OCI-LY7 (cell line): ENCODE measurements at regions not wholly inside any gene's neighbourhood (a gene's known extent, or its start where the extent isn't known, plus 50 kb on each side); places are given as distances from the start of the nearest gene placed in this dataset.

Source experiments
- BruUV-seq: library from RNA; stranded (reverse); fragments of 400-500 nt; replicated peaks from 2 replicates; lab custom pipeline; 2021; lab: Mats Ljungman, UMichigan
- CTCF ChIA-PET: fragments of 300-600 bp; sonication (Branson Sonifier 250); formaldehyde crosslinking; loops from one replicate; lab custom pipeline; 2022; ENCODE audit warnings: antibody characterized with exemption; ENCODE audit not compliant: unreplicated experiment; lab: Charles Lee
- POLR2A ChIA-PET: fragments of 300-600 bp; sonication (Branson Sonifier 250); formaldehyde crosslinking; loops from one replicate; lab custom pipeline; 2022; ENCODE audit warnings: antibody characterized with exemption; lab: Charles Lee
- DNase-seq: peaks from one replicate; pipeline ENCODE4 v3.0.0-alpha.2; 2015; ENCODE audit warnings: low spot score
- H2AFZ ChIP-seq: fragments of 200-600 bp; sonication (generic), shearing (Covaris generic); 2 replicates; pipeline ENCODE4 v1.6.1; 2014; ENCODE audit warnings: mild to moderate bottlenecking, antibody characterized with exemption, low read length, moderate library complexity
- H3K27ac ChIP-seq: fragments of 200-600 bp; sonication (generic); 2 replicates; pipeline ENCODE4 v1.5.1; 2014; ENCODE audit warnings: mixed run types, low read depth, mild to moderate bottlenecking, moderate library complexity, low read length, inconsistent platforms; ENCODE audit not compliant: poor library complexity, severe bottlenecking
- H3K36me3 ChIP-seq: fragments of 200-600 bp; sonication (generic); 2 replicates; pipeline ENCODE4 v1.6.1; 2014; ENCODE audit warnings: mild to moderate bottlenecking, antibody characterized with exemption, low read length, moderate library complexity, mixed read lengths; ENCODE audit not compliant: insufficient read depth
- H3K4me1 ChIP-seq: fragments of 200-600 bp; sonication (generic); 2 replicates; pipeline ENCODE4 v1.5.1; 2014; ENCODE audit warnings: mild to moderate bottlenecking, low read length; ENCODE audit not compliant: insufficient read depth, poor library complexity, severe bottlenecking
- H3K4me2 ChIP-seq: fragments of 200-600 bp; sonication (generic); 2 replicates; pipeline ENCODE4 v1.6.1; 2014; ENCODE audit warnings: mild to moderate bottlenecking, low read length
- H3K4me3 ChIP-seq: fragments of 200-600 bp; sonication (generic); 2 replicates; pipeline ENCODE4 v1.5.1; 2014; ENCODE audit warnings: mild to moderate bottlenecking, low read depth, low read length; ENCODE audit not compliant: poor library complexity, severe bottlenecking
- H3K79me2 ChIP-seq: fragments of 200-600 bp; sonication (generic); 2 replicates; pipeline ENCODE4 v1.6.1; 2016; ENCODE audit warnings: low read depth, mild to moderate bottlenecking, low read length, moderate library complexity, mixed read lengths; ENCODE audit not compliant: insufficient read depth
- H3K9me2 ChIP-seq: fragments of 200-600 bp; sonication (generic); 2 replicates; pipeline ENCODE4 v1.6.1; 2016; ENCODE audit warnings: mild to moderate bottlenecking, low read length, mixed read lengths; ENCODE audit not compliant: insufficient read depth
- H3K9me3 ChIP-seq: fragments of 200-600 bp; sonication (generic); 2 replicates; pipeline ENCODE4 v1.6.1; 2014; ENCODE audit warnings: mild to moderate bottlenecking, mixed run types, low read length, mixed read lengths
- H4K20me1 ChIP-seq: fragments of 200-600 bp; sonication (generic); 2 replicates; pipeline ENCODE4 v1.6.1; 2014; ENCODE audit warnings: mild to moderate bottlenecking, antibody characterized with exemption, low read length, moderate library complexity, mixed read lengths; ENCODE audit not compliant: insufficient read depth
- EZH2phosphoT487 ChIP-seq: fragments of 200-600 bp; sonication (generic); IDR thresholded peaks from 2 replicates; pipeline ENCODE4 v1.6.1; 2018; ENCODE audit warnings: low read depth, borderline replicate concordance, mild to moderate bottlenecking, mixed run types, antibody characterized with exemption, low read length, moderate library complexity, mixed read lengths
- intact Hi-C: fragments of 100-400 bp; cut with micrococcal nuclease; formaldehyde crosslinking; loops from one replicate; pipeline ENCODE4 v1.10.0; 2022; ENCODE audit not compliant: unreplicated experiment
- TF ChIP-seq, protein P1 (sequence below): fragments of 200-600 bp; sonication (generic); conservative IDR thresholded peaks from 2 replicates; pipeline ENCODE4 v1.5.1; 2014; ENCODE audit warnings: mild to moderate bottlenecking, antibody characterized with exemption, low read length, moderate library complexity, mixed read lengths

DNA sequence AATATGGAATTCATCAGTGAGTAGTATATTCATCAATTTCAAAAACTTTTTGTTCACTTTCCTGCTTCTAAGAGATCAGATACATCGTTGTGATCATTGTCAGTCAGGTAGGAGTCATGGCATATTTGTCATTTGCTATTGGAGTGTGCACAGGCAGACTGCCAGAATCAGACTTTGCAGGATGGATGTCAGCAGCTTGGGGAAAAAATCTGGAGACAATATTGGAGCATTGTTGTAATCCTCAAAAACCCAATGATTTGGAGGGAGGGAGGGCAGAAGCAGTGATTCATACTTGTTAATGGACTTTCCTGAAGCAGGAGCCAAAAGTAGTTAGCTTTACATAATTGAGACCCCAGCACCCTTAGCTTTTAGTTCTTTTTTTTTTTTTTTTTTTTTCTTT, 59.6 kb upstream of the DRP2 start:
- Histone ChIP-seq H3K27ac (no peak overlapping the region), H3K9me2 (no peaks in the 10 kb centered on the region), H4K20me1 (no peaks in the 10 kb centered on the region), H2AFZ (no peak overlapping the region), H3K79me2 (no peaks in the 10 kb centered on the region), H3K4me2 (no peak overlapping the region), H3K4me3 (no peak overlapping the region), H3K4me1 (no peaks in the 10 kb centered on the region), H3K9me3 (no peaks in the 10 kb centered on the region), H3K36me3 (peaks cover 41% of the 10 kb centered on the region)
- BruUV-seq, result no TSS peak
- no peak for DNase-seq
- TF ChIP-seq, protein P1, sequence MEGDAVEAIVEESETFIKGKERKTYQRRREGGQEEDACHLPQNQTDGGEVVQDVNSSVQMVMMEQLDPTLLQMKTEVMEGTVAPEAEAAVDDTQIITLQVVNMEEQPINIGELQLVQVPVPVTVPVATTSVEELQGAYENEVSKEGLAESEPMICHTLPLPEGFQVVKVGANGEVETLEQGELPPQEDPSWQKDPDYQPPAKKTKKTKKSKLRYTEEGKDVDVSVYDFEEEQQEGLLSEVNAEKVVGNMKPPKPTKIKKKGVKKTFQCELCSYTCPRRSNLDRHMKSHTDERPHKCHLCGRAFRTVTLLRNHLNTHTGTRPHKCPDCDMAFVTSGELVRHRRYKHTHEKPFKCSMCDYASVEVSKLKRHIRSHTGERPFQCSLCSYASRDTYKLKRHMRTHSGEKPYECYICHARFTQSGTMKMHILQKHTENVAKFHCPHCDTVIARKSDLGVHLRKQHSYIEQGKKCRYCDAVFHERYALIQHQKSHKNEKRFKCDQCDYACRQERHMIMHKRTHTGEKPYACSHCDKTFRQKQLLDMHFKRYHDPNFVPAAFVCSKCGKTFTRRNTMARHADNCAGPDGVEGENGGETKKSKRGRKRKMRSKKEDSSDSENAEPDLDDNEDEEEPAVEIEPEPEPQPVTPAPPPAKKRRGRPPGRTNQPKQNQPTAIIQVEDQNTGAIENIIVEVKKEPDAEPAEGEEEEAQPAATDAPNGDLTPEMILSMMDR, result no peak
- TF ChIP-seq EZH2phosphoT487, result no peak
- CTCF ChIA-PET, result no interaction called here
- POLR2A ChIA-PET, result no interaction called here
- intact Hi-C loops, result no loop called here

DNA sequence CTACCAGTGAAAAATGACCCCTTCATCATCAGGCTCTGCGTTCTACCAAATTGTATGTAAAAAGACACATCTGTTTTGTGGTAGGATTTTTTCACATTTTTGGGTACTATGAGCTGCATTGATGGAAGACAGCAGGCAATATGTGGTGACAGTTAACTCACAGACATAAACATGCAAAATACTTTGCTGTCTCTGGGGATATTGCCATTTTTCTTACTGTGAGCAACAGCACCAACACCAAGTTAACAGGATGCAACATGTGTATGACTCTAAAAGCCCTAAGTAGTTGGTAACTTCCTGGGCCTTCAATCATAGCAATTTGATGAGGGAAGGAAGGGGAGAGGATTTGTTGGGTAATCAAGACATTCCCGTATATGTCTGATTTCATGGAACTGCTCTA, 56.4 kb upstream of the DRP2 start:
- no peak overlapping the region for H3K4me3 ChIP-seq
- no peak overlapping the region for H3K4me2 ChIP-seq
- no peak for DNase-seq
- H3K9me3 ChIP-seq, result no peaks in the 10 kb centered on the region
- POLR2A ChIA-PET, result no interaction called here
- CTCF ChIA-PET, result no interaction called here
- no peaks in the 10 kb centered on the region for H3K4me1 ChIP-seq
- H2AFZ ChIP-seq, result no peak overlapping the region
- TF ChIP-seq, protein P1, result no peak
- TF ChIP-seq EZH2phosphoT487, result no peak
- H4K20me1 ChIP-seq, result no peaks in the 10 kb centered on the region
- no peaks in the 10 kb centered on the region for H3K9me2 ChIP-seq
- peaks cover 16% of the 10 kb centered on the region for H3K36me3 ChIP-seq
- BruUV-seq, result no TSS peak
- no peak overlapping the region for H3K27ac ChIP-seq
- intact Hi-C loops, result no loop called here
- no peaks in the 10 kb centered on the region for H3K79me2 ChIP-seq

DNA sequence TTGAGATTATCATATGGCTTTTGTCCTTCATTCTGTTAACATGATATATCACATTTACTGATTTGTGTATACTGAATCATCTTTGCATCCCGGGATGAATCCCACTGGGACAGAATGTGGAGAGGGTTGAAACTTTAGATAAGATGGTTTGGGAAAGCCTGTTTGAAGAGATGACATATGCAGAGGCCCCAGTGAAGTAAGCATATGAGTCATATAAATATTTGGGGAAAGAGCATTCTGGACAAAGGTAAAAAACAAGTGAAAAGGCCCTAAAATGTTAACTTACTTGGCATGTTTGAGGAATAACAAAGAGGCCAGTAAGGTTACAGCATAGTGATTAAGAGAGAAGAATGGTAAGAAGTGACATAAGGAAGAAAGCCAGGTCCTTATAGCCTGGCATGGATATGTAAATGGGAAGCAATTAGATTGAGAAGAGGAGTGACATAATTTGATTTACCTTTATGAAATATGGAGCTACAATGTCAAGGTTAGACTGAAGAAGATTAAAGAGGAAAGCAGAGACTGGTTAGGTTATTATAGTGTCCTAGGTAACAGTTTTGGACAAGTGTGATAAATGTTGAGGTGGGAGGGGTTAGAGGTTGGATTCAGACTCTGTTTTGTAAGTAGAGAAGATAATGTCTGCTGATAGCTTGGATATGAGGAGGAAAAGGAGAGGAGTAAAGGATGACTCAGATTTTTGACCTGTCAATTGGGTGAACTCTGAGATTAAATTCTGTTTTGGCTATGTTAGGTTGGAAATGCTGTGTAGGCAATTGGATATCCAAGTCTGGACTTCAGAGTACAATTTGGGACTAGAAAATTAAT, 54.6 kb upstream of the DRP2 start:
- no peaks in the 10 kb centered on the region for H3K4me1 ChIP-seq
- H3K79me2 ChIP-seq, result no peaks in the 10 kb centered on the region
- H3K9me3 ChIP-seq, result no peaks in the 10 kb centered on the region
- H3K4me2 ChIP-seq, result no peak overlapping the region
- H3K27ac ChIP-seq, result no peak overlapping the region
- H3K9me2 ChIP-seq, result no peaks in the 10 kb centered on the region
- BruUV-seq, result TSS peak; percentile 42
- peaks cover 16% of the 10 kb centered on the region for H3K36me3 ChIP-seq
- no peak for DNase-seq
- ChIA-PET POLR2A (no interaction called here), CTCF (no interaction called here)
- H3K4me3 ChIP-seq, result no peak overlapping the region
- H2AFZ ChIP-seq, result no peak overlapping the region
- no peaks in the 10 kb centered on the region for H4K20me1 ChIP-seq
- TF ChIP-seq EZH2phosphoT487, result no peak
- TF ChIP-seq, protein P1, result no peak
- intact Hi-C loops, result no loop called here
